ENCODE measurements at regions not wholly inside any gene's neighbourhood (a gene's known extent, or its start where the extent isn't known, plus 50 kb on each side); places are given as distances from the start of the nearest gene placed in this dataset.

DNA sequence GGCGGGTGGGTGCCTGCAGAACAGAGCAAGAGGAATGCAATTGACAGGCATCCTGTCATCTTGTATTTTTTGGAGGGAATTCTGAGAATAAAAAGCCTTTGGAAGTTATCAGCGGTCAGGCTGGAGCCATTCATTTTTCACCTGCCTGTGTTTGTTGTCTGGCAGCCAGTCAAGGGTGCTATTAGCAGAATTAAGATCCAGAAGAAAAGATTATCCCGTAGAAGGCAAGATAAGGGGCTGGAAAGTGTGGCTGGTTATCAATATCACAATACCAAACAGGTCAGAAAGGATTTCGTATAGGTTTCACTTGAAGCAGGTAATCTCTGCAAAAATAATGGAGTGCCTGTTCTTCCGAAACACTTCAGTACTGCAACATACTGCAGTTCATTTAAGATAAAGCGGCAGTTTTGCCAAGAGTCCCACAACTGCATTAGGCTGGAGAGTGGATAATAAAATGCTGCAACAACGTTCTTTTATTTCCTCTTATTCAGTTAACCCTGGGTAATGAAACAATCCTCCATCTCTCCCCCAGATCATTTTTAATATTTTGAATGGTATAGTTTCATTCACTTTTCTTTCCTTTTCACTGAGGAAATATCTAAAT lies 171.2 kb upstream of the CDKN3 start:
- H3K4me3 ChIP-seq (ENCODE audit: low read depth, low read length): no peak overlapping the region
- no peak for DNase-seq (ENCODE audit: low read depth)
- TF ChIP-seq, protein P1, sequence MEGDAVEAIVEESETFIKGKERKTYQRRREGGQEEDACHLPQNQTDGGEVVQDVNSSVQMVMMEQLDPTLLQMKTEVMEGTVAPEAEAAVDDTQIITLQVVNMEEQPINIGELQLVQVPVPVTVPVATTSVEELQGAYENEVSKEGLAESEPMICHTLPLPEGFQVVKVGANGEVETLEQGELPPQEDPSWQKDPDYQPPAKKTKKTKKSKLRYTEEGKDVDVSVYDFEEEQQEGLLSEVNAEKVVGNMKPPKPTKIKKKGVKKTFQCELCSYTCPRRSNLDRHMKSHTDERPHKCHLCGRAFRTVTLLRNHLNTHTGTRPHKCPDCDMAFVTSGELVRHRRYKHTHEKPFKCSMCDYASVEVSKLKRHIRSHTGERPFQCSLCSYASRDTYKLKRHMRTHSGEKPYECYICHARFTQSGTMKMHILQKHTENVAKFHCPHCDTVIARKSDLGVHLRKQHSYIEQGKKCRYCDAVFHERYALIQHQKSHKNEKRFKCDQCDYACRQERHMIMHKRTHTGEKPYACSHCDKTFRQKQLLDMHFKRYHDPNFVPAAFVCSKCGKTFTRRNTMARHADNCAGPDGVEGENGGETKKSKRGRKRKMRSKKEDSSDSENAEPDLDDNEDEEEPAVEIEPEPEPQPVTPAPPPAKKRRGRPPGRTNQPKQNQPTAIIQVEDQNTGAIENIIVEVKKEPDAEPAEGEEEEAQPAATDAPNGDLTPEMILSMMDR (IDR thresholded peaks at IDR 0.05; ENCODE audit: control insufficient read depth, extremely low read depth, insufficient read depth): no peak

DNA sequence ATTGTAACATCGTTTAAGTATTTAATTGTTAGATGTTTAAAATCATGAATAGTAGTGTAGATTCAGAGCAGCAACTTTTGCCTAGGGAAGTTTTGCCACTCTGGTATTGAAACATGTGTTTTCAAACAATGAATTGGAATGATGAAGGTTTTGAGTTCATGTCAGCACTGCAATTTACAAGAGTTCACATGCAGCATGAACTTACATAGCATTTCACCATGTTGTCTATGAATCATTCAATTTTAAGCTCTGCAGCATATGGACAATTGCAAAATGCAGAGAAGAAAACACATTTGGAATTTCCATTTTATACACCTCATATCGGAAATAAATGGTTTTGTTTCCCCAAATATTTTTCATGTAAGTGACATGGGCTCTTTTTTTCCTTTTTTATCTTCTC lies 170.7 kb upstream of the CDKN3 start:
- TF ChIP-seq, protein P1 (IDR thresholded peaks at IDR 0.05; ENCODE audit: control insufficient read depth, extremely low read depth, insufficient read depth): no peak
- no peak overlapping the region for H3K4me3 ChIP-seq (ENCODE audit: low read depth, low read length)
- no peak for DNase-seq (ENCODE audit: low read depth)

DNA sequence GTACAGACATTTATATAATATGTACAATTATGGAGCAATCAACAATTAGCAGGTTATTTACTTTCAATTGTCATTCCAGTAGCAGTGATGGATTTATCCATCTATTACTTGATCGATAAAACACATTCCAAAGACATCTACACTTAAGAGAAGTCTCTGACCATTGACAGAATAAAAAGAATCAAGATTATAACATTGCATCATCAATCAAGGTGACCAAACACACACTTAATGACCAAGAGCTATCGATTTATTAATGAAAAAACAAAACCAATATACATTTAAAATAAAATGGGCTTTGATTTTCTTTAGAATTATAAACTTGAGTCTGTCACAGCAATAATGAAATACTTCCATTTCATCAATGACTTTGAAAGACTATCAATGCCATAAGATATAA lies 170.2 kb upstream of the CDKN3 start:
- TF ChIP-seq, protein P1 (IDR thresholded peaks at IDR 0.05; ENCODE audit: control insufficient read depth, extremely low read depth, insufficient read depth): no peak
- DNase-seq (ENCODE audit: low read depth): no peak
- H3K4me3 ChIP-seq (ENCODE audit: low read depth, low read length): no peak overlapping the region

DNA sequence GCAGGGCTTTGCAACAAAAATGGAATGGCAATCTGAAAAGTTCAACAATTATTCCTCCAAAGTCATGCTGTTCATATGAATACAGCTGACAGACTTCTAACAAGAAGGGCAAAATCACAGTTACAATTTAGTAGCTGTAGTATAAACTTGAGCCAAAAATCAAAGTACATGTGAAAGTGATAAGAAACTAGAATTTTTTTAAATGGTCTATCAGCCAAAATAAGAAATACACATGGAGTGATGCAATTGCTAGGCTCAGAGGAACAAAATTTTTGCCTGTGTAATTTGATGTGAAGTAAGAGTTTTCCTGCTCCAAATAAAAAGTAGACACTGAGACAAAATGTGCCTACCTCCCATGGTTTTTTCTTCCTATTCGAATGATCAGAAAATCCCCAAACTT lies 167.7 kb upstream of the CDKN3 start:
- no peak for DNase-seq (ENCODE audit: low read depth)

DNA sequence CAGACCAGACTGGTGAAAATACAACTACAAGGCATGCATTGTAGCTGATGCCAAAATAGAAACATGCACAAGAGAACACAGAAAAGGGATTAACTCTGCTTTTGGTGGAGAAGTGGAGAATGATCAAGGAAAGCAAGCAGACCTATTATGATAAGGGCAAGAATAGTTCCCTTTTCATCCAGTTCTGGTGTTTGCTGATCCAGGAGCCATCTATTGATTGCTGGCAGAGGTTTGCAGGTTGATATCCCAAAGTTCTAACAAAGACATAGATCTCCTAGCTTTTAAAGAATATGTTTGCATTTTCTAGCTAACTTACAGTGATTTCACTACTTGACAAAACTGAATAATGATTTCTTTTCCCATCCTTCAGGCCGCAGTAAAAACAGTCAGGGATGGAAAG lies 166.2 kb upstream of the CDKN3 start:
- TF ChIP-seq, protein P1 (IDR thresholded peaks at IDR 0.05; ENCODE audit: control insufficient read depth, extremely low read depth, insufficient read depth): no peak
- DNase-seq (ENCODE audit: low read depth): no peak

More for the DNA sequence above, 167.7 kb upstream of the CDKN3 start:
- TF ChIP-seq, protein P1 (IDR thresholded peaks at IDR 0.05; ENCODE audit: control insufficient read depth, extremely low read depth, insufficient read depth): no peak
- no peak overlapping the region for H3K4me3 ChIP-seq (ENCODE audit: low read depth, low read length)

DNA sequence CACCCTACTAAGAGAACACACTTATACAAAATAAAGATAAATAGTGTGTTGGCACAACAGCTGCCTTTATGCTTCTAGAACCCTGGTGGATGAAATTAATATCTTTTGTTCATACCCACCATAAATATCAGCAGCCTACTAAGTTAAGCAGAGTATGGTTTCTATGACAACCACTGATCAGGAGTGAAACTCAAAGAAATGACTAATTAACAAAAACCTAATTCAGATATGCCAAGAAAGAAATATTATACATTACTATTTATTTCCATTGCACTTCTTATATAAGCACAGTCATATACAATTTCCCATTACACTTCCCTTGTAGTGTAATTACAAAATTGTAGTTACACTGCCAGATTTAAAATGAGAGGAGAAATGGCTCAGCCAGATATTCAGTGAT lies 164.1 kb upstream of the CDKN3 start:
- TF ChIP-seq, protein P1 (IDR thresholded peaks at IDR 0.05; ENCODE audit: control insufficient read depth, extremely low read depth, insufficient read depth): no peak
- H3K4me3 ChIP-seq (ENCODE audit: low read depth, low read length): no peak overlapping the region
- no peak for DNase-seq (ENCODE audit: low read depth)

More for the DNA sequence above, 166.2 kb upstream of the CDKN3 start:
- no peak overlapping the region for H3K4me3 ChIP-seq (ENCODE audit: low read depth, low read length)

DNA sequence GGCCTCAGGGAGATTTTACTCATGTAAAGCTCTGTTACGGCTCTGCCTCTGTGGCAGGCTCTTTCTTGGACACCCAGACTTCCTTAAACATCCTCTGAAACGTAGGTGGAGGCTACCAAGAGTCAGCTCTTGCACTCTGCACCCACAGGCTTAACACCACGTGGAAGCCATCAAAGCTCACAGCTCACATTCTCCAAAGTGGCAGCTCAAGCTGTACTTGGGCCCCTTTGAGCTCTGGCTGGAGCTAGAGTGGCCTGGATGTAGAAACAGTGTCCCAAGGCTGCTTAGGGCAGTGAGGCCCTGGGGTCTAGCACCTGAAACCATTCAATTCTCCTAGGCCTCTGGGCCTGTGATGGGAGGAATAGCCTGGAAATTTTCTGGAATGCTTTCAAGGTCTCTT lies 155.3 kb upstream of the CDKN3 start:
- DNase-seq (ENCODE audit: low read depth): no peak
- TF ChIP-seq, protein P1 (IDR thresholded peaks at IDR 0.05; ENCODE audit: control insufficient read depth, extremely low read depth, insufficient read depth): no peak
- no peak overlapping the region for H3K4me3 ChIP-seq (ENCODE audit: low read depth, low read length)
